OCI-LY1 (cell line): ENCODE measurements at regions not wholly inside any gene's neighbourhood (a gene's known extent, or its start where the extent isn't known, plus 50 kb on each side); places are given as distances from the start of the nearest gene placed in this dataset.
"Not testable (repeated sequence)": the region's sequence is repeated elsewhere in the genome, so short reads cannot be mapped to it uniquely, and the experiment has no call there.

Source experiments
- EZH2 ChIP-seq: fragments of 200-600 bp; sonication (generic), shearing (Covaris generic); IDR thresholded peaks from 2 replicates; pipeline ENCODE4 v1.8.0; 2017; ENCODE audit warnings: borderline replicate concordance, mixed run types, mild to moderate bottlenecking, antibody characterized with exemption, low read length, moderate library complexity, mixed read lengths
- TF ChIP-seq, protein P1 (sequence below): fragments of 200-600 bp; sonication (generic), shearing (Covaris generic); IDR thresholded peaks from 2 replicates; pipeline ENCODE4 v1.5.1; 2017; ENCODE audit warnings: mild to moderate bottlenecking, antibody characterized with exemption, low read length, moderate library complexity, mixed read lengths

DNA sequence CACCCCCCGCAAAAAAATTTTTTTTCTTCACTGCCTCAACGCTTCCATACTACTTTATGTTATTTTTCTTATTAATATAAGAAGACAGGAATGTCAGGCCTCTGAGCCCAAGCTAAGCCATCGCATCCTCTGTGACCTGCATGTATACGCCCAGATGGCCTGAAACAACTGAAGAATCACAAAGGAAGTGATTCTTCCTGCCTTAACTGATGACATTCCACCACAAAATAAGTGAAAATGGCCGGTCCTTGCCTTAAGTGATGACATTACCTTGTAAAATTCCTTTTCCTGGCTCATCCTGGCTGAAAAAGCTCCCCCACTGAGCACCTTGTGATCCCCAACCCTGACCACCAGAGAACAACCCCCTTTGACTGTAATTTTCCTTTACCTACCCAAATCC lies 258.7 kb upstream of the KCND2 start:
- TF ChIP-seq, protein P1, sequence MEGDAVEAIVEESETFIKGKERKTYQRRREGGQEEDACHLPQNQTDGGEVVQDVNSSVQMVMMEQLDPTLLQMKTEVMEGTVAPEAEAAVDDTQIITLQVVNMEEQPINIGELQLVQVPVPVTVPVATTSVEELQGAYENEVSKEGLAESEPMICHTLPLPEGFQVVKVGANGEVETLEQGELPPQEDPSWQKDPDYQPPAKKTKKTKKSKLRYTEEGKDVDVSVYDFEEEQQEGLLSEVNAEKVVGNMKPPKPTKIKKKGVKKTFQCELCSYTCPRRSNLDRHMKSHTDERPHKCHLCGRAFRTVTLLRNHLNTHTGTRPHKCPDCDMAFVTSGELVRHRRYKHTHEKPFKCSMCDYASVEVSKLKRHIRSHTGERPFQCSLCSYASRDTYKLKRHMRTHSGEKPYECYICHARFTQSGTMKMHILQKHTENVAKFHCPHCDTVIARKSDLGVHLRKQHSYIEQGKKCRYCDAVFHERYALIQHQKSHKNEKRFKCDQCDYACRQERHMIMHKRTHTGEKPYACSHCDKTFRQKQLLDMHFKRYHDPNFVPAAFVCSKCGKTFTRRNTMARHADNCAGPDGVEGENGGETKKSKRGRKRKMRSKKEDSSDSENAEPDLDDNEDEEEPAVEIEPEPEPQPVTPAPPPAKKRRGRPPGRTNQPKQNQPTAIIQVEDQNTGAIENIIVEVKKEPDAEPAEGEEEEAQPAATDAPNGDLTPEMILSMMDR, result not testable (repeated sequence)
- not testable (repeated sequence) for TF ChIP-seq EZH2
